DND-41 (cell line): ENCODE measurements at regions not wholly inside any gene's neighbourhood (a gene's known extent, or its start where the extent isn't known, plus 50 kb on each side); places are given as distances from the start of the nearest gene placed in this dataset.

Source experiments
- ATAC-seq: fragments of 200-7000 bp; cut with Tn5 transposase; 3 replicates; pipeline ENCODE4 v1.9.1; 2021; ENCODE audit warnings: low read depth; ENCODE audit not compliant: insufficient read depth
- DNase-seq: peaks from one replicate; pipeline ENCODE4 v3.0.0-alpha.2; 2020
- H2AFZ ChIP-seq: 2 replicates; pipeline ENCODE4 v1.6.0; 2012; ENCODE audit warnings: low read depth, low read length
- H3K27ac ChIP-seq: 2 replicates; pipeline ENCODE4 v1.5.1; 2012; ENCODE audit warnings: low read length, inconsistent platforms
- H3K27me3 ChIP-seq: fragments of 200-600 bp; sonication (generic); 2 replicates; pipeline ENCODE4 v1.6.0; 2012; ENCODE audit warnings: low read length, mild to moderate bottlenecking, inconsistent platforms; ENCODE audit not compliant: insufficient read depth, poor library complexity
- H3K36me3 ChIP-seq: 2 replicates; pipeline ENCODE4 v1.5.1; 2012; ENCODE audit warnings: low read length, inconsistent platforms; ENCODE audit not compliant: insufficient read depth
- H3K4me1 ChIP-seq: 2 replicates; pipeline ENCODE4 v1.5.1; 2012; ENCODE audit warnings: mild to moderate bottlenecking, low read length; ENCODE audit not compliant: insufficient read depth
- H3K4me2 ChIP-seq: 2 replicates; pipeline ENCODE4 v1.6.0; 2012; ENCODE audit warnings: mild to moderate bottlenecking, moderate library complexity, low read length, inconsistent platforms; ENCODE audit not compliant: insufficient read depth
- H3K4me3 ChIP-seq, 2 experiments: fragments of 200-600 bp in 1 of 2; shearing (Covaris generic) in 1 of 2; 2 replicates each; pipeline ENCODE4 v1.5.1; 2012 to 2016; ENCODE audit warnings: inconsistent platforms in 2 of 2, low read length in 2 of 2, mild to moderate bottlenecking in 2 of 2, low read depth in 1 of 2, moderate library complexity in 1 of 2
- H3K79me2 ChIP-seq: 2 replicates; pipeline ENCODE4 v1.6.0; 2012; ENCODE audit warnings: low read length, inconsistent platforms; ENCODE audit not compliant: insufficient read depth
- H3K9ac ChIP-seq: 2 replicates; pipeline ENCODE4 v1.6.0; 2012; ENCODE audit warnings: low read depth, mild to moderate bottlenecking, inconsistent platforms, low read length, moderate library complexity
- H3K9me3 ChIP-seq: 2 replicates; pipeline ENCODE4 v1.5.1; 2012; ENCODE audit warnings: low read length, moderate library complexity, mild to moderate bottlenecking, inconsistent platforms; ENCODE audit not compliant: insufficient read depth, severe bottlenecking
- H4K20me1 ChIP-seq: 2 replicates; pipeline ENCODE4 v1.6.0; 2012; ENCODE audit warnings: low read length; ENCODE audit not compliant: insufficient read depth
- CTCF ChIP-seq: IDR thresholded peaks from 2 replicates; pipeline ENCODE4 v1.5.1; 2012; ENCODE audit warnings: borderline replicate concordance, low read length, moderate library complexity, mild to moderate bottlenecking; ENCODE audit not compliant: poor library complexity, severe bottlenecking; ENCODE audit errors: extremely low read depth
- EZH2 ChIP-seq: IDR thresholded peaks from 3 replicates; pipeline ENCODE4 v1.6.1; 2012; ENCODE audit warnings: borderline replicate concordance, low read depth, mild to moderate bottlenecking, moderate library complexity, low read length, inconsistent platforms; ENCODE audit not compliant: severe bottlenecking

DNA sequence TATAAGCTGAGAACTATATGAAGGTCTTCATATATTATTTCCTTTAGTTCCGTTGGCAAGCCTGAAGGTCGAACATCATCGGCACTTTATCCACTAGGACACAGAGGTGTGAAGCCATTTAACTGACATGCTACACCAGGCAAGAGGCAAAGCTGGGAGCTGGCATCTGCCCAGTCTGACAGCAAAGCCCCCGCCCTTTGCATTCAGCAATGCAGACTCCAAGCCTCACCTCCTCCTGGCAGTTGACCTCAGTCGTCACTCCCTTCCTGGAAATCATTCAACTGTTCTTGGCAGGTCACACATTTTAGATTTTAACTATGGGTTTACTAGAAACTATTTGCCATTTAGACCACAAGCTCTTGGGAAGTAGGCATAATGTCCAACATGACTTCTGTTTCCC is 135.8 kb upstream of the FRG1 start:
- Histone ChIP-seq H4K20me1 (no peaks in the 10 kb centered on the region), H3K27ac (no peak overlapping the region), H3K4me3 (no peak overlapping the region), H3K4me1 (no peaks in the 10 kb centered on the region), H3K79me2 (no peaks in the 10 kb centered on the region), H3K9ac (no peak overlapping the region), H3K4me2 (no peak overlapping the region), H2AFZ (no peak overlapping the region), H3K36me3 (no peaks in the 10 kb centered on the region), H3K9me3 (no peaks in the 10 kb centered on the region), H3K27me3 (no peaks in the 10 kb centered on the region)
- no peak for ATAC-seq
- no peak for TF ChIP-seq CTCF
- TF ChIP-seq EZH2: no peak
- no peak for DNase-seq

- Histone ChIP-seq H3K9me3 (peaks cover 2% of the 10 kb centered on the region), H4K20me1 (no peaks in the 10 kb centered on the region), H3K27me3 (no peaks in the 10 kb centered on the region), H3K36me3 (no peaks in the 10 kb centered on the region), H3K4me3 (no peak overlapping the region), H2AFZ (no peak overlapping the region), H3K4me1 (no peaks in the 10 kb centered on the region), H3K27ac (no peak overlapping the region), H3K79me2 (no peaks in the 10 kb centered on the region), H3K9ac (no peak overlapping the region), H3K4me2 (no peak overlapping the region)
- TF ChIP-seq EZH2 (no peak), CTCF (no peak)
- ATAC-seq: no peak
- DNase-seq: no peak
These were observed 134.2 kb upstream of the FRG1 start for GRCh38 chr4:189806506-189806905.

- H3K27ac ChIP-seq: no peak overlapping the region
- no peak overlapping the region for H3K4me2 ChIP-seq
- DNase-seq (no peak), ATAC-seq (no peak)
- H3K4me1 ChIP-seq: no peaks in the 10 kb centered on the region
- H3K79me2 ChIP-seq: no peaks in the 10 kb centered on the region
- peaks cover 2% of the 10 kb centered on the region for H3K9me3 ChIP-seq
- H4K20me1 ChIP-seq: no peaks in the 10 kb centered on the region
- H2AFZ ChIP-seq: no peak overlapping the region
- no peak for TF ChIP-seq EZH2
- no peak for TF ChIP-seq CTCF
- H3K27me3 ChIP-seq: no peaks in the 10 kb centered on the region
- no peak overlapping the region for H3K4me3 ChIP-seq
- H3K9ac ChIP-seq: no peak overlapping the region
- no peaks in the 10 kb centered on the region for H3K36me3 ChIP-seq
These were observed 133.6 kb upstream of the FRG1 start for GRCh38 chr4:189807031-189807430.

GRCh38 chr4:189809241-189809735 is 131.4 kb upstream of the FRG1 start:
- no peaks in the 10 kb centered on the region for H3K79me2 ChIP-seq
- H3K4me2 ChIP-seq: no peak overlapping the region
- no peak overlapping the region for H3K9ac ChIP-seq
- no peaks in the 10 kb centered on the region for H3K27me3 ChIP-seq
- ATAC-seq (no peak), DNase-seq (no peak)
- no peak for TF ChIP-seq EZH2
- TF ChIP-seq CTCF: no peak
- H3K27ac ChIP-seq: no peak overlapping the region
- H3K4me1 ChIP-seq: no peaks in the 10 kb centered on the region
- H3K36me3 ChIP-seq: no peaks in the 10 kb centered on the region
- no peaks in the 10 kb centered on the region for H4K20me1 ChIP-seq
- peaks cover 2% of the 10 kb centered on the region for H3K9me3 ChIP-seq
- no peak overlapping the region for H3K4me3 ChIP-seq
- H2AFZ ChIP-seq: no peak overlapping the region
